Smooth muscle cell (in vitro differentiated cells): ENCODE measurements at regions not wholly inside any gene's neighbourhood (a gene's known extent, or its start where the extent isn't known, plus 50 kb on each side); places are given as distances from the start of the nearest gene placed in this dataset.

Experiments used
- DNase-seq: peaks from one replicate; lab custom pipeline; 2025; ENCODE audit not compliant: unreplicated experiment; lab: John Stamatoyannopoulos, UW
- H2AFZ ChIP-seq: fragments of 200-600 bp; sonication (generic); 2 replicates; pipeline ENCODE4 v1.6.0; 2016; ENCODE audit warnings: antibody characterized with exemption, low read depth, mild to moderate bottlenecking
- H3F3A ChIP-seq: fragments of 200-600 bp; sonication (generic); 2 replicates; pipeline ENCODE4 v1.6.0; 2017; ENCODE audit warnings: antibody characterized with exemption, low read depth
- H3K27ac ChIP-seq: fragments of 200-600 bp; sonication (generic); 2 replicates; pipeline ENCODE4 v1.5.1; 2016; ENCODE audit warnings: low read depth, mild to moderate bottlenecking
- H3K27me3 ChIP-seq: fragments of 200-600 bp; sonication (generic); 2 replicates; pipeline ENCODE4 v1.6.1; 2016; ENCODE audit warnings: low read depth, mild to moderate bottlenecking
- H3K36me3 ChIP-seq: fragments of 200-600 bp; sonication (generic); 2 replicates; pipeline ENCODE4 v1.5.1; 2016; ENCODE audit warnings: low read depth
- H3K4me1 ChIP-seq: fragments of 200-600 bp; sonication (generic); 2 replicates; pipeline ENCODE4 v1.5.1; 2016; ENCODE audit warnings: low read depth
- H3K4me2 ChIP-seq: fragments of 200-600 bp; sonication (generic); 2 replicates; pipeline ENCODE4 v1.6.0; 2016; ENCODE audit warnings: mild to moderate bottlenecking
- H3K4me3 ChIP-seq: fragments of 200-600 bp; sonication (generic); 2 replicates; pipeline ENCODE4 v1.5.1; 2016; ENCODE audit warnings: mild to moderate bottlenecking
- H3K79me2 ChIP-seq: fragments of 200-600 bp; sonication (generic); 2 replicates; pipeline ENCODE4 v1.6.0; 2016; ENCODE audit warnings: low read depth, mild to moderate bottlenecking
- H3K9ac ChIP-seq: fragments of 200-600 bp; sonication (generic); 2 replicates; pipeline ENCODE4 v1.6.0; 2016; ENCODE audit warnings: low read depth
- H3K9me3 ChIP-seq: fragments of 200-600 bp; sonication (generic); replicated peaks from 2 replicates; pipeline ENCODE4 v1.5.1; 2016; ENCODE audit warnings: low read depth
- H4K20me1 ChIP-seq: fragments of 200-600 bp; sonication (generic); 2 replicates; pipeline ENCODE4 v1.6.0; 2016; ENCODE audit warnings: low read depth
- WGBS: methylation state at CpG from one replicate; pipeline ENCODE4 v1.1.7; 2016; ENCODE audit warnings: low lambda C conversion rate; 5-methylcytosine and 5-hydroxymethylcytosine counted together
- TF ChIP-seq, protein P1 (sequence below): fragments of 200-600 bp; sonication (generic); IDR thresholded peaks from 2 replicates; pipeline ENCODE4 v1.5.1; 2017; ENCODE audit warnings: borderline replicate concordance, mild to moderate bottlenecking, antibody characterized with exemption; ENCODE audit not compliant: insufficient read depth, poor library complexity, severe bottlenecking

DNA sequence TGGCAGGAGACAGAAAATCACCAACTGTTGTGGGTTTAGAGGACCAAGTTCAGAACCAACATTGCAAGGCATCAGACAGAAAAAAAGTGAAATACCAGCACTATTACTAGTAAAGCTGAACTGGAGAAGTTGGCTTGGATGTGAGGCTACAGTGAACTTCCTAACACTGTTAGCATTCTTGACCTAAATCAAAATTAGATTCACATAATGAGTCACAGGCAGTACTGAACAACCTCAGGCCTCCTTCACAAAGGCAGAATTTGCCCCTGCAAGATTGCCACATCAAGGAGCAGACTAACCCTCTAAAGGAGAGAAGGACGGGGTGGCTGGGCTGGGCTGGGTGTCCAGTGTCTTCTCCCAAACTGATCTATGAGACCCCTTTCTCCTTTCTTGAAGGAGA lies 539.7 kb downstream of the SNAPC1 start:
- 73% methylated on average over 1 of the region's 1 CpG for WGBS
- Histone ChIP-seq H3K4me2 (no peak overlapping the region), H3K9me3 (no peaks in the 10 kb centered on the region), H3F3A (no peaks in the 10 kb centered on the region), H3K27ac (no peak overlapping the region), H3K9ac (no peak overlapping the region), H2AFZ (no peak overlapping the region), H3K4me1 (no peaks in the 10 kb centered on the region), H4K20me1 (no peaks in the 10 kb centered on the region), H3K79me2 (no peaks in the 10 kb centered on the region), H3K27me3 (no peaks in the 10 kb centered on the region), H3K4me3 (no peak overlapping the region), H3K36me3 (no peaks in the 10 kb centered on the region)
- TF ChIP-seq, protein P1, sequence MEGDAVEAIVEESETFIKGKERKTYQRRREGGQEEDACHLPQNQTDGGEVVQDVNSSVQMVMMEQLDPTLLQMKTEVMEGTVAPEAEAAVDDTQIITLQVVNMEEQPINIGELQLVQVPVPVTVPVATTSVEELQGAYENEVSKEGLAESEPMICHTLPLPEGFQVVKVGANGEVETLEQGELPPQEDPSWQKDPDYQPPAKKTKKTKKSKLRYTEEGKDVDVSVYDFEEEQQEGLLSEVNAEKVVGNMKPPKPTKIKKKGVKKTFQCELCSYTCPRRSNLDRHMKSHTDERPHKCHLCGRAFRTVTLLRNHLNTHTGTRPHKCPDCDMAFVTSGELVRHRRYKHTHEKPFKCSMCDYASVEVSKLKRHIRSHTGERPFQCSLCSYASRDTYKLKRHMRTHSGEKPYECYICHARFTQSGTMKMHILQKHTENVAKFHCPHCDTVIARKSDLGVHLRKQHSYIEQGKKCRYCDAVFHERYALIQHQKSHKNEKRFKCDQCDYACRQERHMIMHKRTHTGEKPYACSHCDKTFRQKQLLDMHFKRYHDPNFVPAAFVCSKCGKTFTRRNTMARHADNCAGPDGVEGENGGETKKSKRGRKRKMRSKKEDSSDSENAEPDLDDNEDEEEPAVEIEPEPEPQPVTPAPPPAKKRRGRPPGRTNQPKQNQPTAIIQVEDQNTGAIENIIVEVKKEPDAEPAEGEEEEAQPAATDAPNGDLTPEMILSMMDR: no peak
- DNase-seq: no peak

DNA sequence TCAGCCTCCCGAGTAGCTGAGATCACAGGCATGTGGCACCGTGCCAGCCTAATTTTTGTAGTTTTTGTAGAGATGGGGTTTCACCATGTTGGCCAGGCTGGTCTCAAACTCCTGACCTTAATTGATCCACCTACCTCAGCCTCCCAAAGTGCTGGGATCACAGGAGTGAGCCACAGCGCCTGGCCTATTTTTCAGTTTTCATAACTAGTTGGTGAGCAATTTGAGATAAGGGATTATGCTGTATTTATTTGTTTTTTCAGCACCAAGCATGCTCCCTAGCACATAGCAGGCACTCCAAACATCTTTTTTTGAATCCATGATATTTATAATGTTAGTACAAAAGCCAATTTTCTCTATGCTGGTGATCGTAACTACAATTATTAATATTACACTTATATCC lies 541.2 kb downstream of the SNAPC1 start:
- Histone ChIP-seq H3K9ac (no peak overlapping the region), H3K36me3 (no peaks in the 10 kb centered on the region), H3K27me3 (no peaks in the 10 kb centered on the region), H3F3A (no peaks in the 10 kb centered on the region), H3K79me2 (no peaks in the 10 kb centered on the region), H3K9me3 (no peaks in the 10 kb centered on the region), H3K4me2 (no peak overlapping the region), H3K4me1 (no peaks in the 10 kb centered on the region), H4K20me1 (no peaks in the 10 kb centered on the region), H3K27ac (no peak overlapping the region), H2AFZ (no peak overlapping the region), H3K4me3 (no peak overlapping the region)
- 85% methylated on average over 4 of the region's 4 CpGs for WGBS
- no peak for DNase-seq
- TF ChIP-seq, protein P1: no peak

DNA sequence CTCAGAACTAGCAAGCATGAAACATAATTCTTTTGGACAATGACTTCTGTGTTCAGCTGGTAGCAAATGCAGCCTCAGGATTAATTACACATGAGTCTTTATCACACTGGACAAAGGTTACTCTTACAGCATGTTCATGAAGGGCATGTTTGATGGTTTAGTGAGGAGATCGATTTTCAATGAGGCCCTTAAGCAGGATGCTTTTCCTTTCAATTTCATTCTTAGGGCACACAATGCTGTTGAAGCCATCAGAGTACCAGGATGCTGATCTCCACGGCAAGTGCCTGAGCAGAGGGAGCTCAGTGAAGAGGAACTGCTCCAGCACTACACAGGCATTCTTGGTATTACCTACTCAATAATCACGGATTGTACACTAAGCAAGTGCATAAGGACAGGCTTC lies 542.0 kb downstream of the SNAPC1 start:
- TF ChIP-seq, protein P1: no peak
- Histone ChIP-seq H3K4me2 (no peak overlapping the region), H3K27me3 (no peaks in the 10 kb centered on the region), H4K20me1 (no peaks in the 10 kb centered on the region), H3K27ac (no peak overlapping the region), H3K9me3 (no peaks in the 10 kb centered on the region), H3K4me1 (no peaks in the 10 kb centered on the region), H2AFZ (no peak overlapping the region), H3K9ac (no peak overlapping the region), H3K79me2 (no peaks in the 10 kb centered on the region), H3F3A (no peaks in the 10 kb centered on the region), H3K4me3 (no peak overlapping the region), H3K36me3 (no peaks in the 10 kb centered on the region)
- WGBS: 81% methylated on average over 3 of the region's 3 CpGs
- DNase-seq: no peak

DNA sequence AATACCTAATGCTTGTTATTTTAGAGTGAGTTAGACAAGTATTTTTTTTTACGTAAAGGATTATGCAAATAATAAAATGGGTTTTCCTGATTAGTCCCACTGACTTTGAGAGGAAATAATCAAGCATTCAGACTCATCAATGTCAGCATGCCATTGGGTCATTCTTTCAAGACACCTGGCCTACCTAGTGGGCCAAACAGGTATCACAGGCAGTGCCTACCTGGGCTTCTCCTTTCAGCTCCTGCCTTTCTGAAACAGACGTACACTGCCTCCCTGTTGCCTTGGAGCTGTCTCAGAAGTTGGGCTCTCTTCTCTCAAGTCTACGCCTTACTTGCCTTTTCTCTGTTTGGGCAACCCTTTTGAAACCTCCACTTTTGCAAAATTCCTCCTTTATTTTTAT lies 545.6 kb downstream of the SNAPC1 start:
- Histone ChIP-seq H2AFZ (no peak overlapping the region), H3K9me3 (no peaks in the 10 kb centered on the region), H3K4me2 (no peak overlapping the region), H3K4me3 (no peak overlapping the region), H3K79me2 (no peaks in the 10 kb centered on the region), H3K27me3 (no peaks in the 10 kb centered on the region), H4K20me1 (no peaks in the 10 kb centered on the region), H3K4me1 (no peaks in the 10 kb centered on the region), H3K27ac (no peak overlapping the region), H3K36me3 (no peaks in the 10 kb centered on the region), H3F3A (no peaks in the 10 kb centered on the region), H3K9ac (no peak overlapping the region)
- TF ChIP-seq, protein P1: no peak
- WGBS: 92% methylated on average over 3 of the region's 3 CpGs
- no peak for DNase-seq
